MG63 (cell line): ENCODE measurements at regions not wholly inside any gene's neighbourhood (a gene's known extent, or its start where the extent isn't known, plus 50 kb on each side); places are given as distances from the start of the nearest gene placed in this dataset.

Source experiments
- DNase-seq: peaks from one replicate; pipeline ENCODE4 v3.0.0-alpha.2; 2020
- H3K27me3 ChIP-seq: fragments of 250-450 bp; sonication (Bioruptor Pico); 2 replicates; pipeline ENCODE4 v1.5.1; 2020; ENCODE audit warnings: mild to moderate bottlenecking, moderate library complexity
- H3K36me3 ChIP-seq: fragments of 250-450 bp; sonication (Bioruptor Pico); 2 replicates; pipeline ENCODE4 v1.5.1; 2020; ENCODE audit warnings: mild to moderate bottlenecking, moderate library complexity
- H3K4me3 ChIP-seq: fragments of 250-450 bp; sonication (Bioruptor Pico); 2 replicates; pipeline ENCODE4 v1.5.1; 2020; ENCODE audit warnings: mild to moderate bottlenecking, moderate library complexity
- H3K9me3 ChIP-seq: fragments of 250-450 bp; sonication (Bioruptor Pico); 2 replicates; pipeline ENCODE4 v1.5.1; 2020; ENCODE audit warnings: mild to moderate bottlenecking, moderate library complexity

GRCh38 chr18:48488388-48488850 lies 50.4 kb upstream of the CTIF start:
- Histone ChIP-seq H3K9me3 (no peaks in the 10 kb centered on the region), H3K27me3 (no peaks in the 10 kb centered on the region), H3K36me3 (no peaks in the 10 kb centered on the region), H3K4me3 (no peak overlapping the region)
- DNase-seq, result peak; percentile 91

DNA sequence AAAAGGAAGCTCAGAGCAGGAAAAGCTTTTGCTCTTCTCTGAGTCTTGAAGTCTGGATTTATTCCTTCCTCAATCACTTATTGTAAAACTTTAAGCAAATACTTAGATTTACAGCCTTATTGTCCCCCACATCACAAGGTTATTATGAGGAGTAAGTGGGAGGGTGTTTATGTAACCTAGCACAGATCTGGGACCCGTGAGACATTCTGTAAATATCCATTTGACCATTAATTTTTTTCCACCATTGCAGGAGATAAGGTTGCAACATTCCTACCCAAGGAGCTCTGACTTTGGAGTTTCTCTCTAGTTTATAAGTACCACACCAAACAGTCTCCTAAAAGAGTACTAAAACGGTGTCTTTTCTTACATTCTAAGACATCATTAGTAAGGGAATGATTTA lies 52.1 kb upstream of the CTIF start:
- no peak overlapping the region for H3K4me3 ChIP-seq
- no peaks in the 10 kb centered on the region for H3K27me3 ChIP-seq
- no peaks in the 10 kb centered on the region for H3K36me3 ChIP-seq
- no peaks in the 10 kb centered on the region for H3K9me3 ChIP-seq
- DNase-seq, result no peak

GRCh38 chr18:48485828-48486405 lies 52.9 kb upstream of the CTIF start:
- no peaks in the 10 kb centered on the region for H3K9me3 ChIP-seq
- H3K27me3 ChIP-seq, result no peaks in the 10 kb centered on the region
- no peaks in the 10 kb centered on the region for H3K36me3 ChIP-seq
- no peak for DNase-seq
- no peak overlapping the region for H3K4me3 ChIP-seq

GRCh38 chr18:48481092-48481491 lies 57.7 kb upstream of the CTIF start:
- Histone ChIP-seq H3K9me3 (peaks cover 3% of the 10 kb centered on the region), H3K36me3 (no peaks in the 10 kb centered on the region), H3K4me3 (no peak overlapping the region), H3K27me3 (no peaks in the 10 kb centered on the region)
- DNase-seq, result no peak

DNA sequence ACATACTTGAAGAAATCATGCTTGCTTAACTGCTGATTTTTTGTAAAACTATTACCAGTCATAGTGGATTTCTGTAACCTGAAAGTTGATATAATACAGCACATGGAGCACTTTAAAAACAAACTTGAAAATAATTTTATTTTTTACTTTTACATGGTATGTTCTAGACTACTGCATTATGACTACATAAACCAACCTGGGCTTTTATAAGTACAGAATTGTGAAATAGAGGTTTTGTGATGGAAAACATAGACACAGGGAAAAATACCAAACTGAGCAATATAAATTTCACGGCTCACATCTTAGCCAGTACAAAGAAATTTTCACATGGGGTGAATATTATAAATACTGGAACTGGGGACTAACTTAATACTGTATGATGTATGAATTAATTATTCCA lies 59.3 kb upstream of the CTIF start:
- H3K36me3 ChIP-seq, result no peaks in the 10 kb centered on the region
- H3K4me3 ChIP-seq, result no peak overlapping the region
- DNase-seq, result no peak
- H3K27me3 ChIP-seq, result no peaks in the 10 kb centered on the region
- H3K9me3 ChIP-seq, result peaks cover 3% of the 10 kb centered on the region

DNA sequence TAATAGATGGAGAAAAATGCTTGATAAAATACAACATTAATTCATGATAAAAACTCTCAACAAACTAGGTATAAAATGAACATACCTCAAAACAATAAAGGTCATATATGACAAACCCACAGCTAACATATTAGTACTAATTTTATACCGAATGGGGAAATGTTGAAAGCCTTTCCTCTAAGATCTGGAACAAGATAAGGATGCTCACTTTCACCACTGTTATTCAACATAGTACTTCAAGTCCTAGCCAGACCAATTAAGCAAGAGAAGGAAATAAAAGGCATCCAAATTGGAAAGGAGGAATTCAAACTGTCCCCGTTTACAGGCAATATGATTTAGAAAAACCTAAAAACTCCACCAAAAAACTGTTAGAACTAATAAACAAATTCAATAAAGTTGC lies 61.5 kb upstream of the CTIF start:
- DNase-seq, result no peak
- Histone ChIP-seq H3K27me3 (no peaks in the 10 kb centered on the region), H3K36me3 (no peaks in the 10 kb centered on the region), H3K4me3 (no peak overlapping the region), H3K9me3 (peaks cover 3% of the 10 kb centered on the region)

DNA sequence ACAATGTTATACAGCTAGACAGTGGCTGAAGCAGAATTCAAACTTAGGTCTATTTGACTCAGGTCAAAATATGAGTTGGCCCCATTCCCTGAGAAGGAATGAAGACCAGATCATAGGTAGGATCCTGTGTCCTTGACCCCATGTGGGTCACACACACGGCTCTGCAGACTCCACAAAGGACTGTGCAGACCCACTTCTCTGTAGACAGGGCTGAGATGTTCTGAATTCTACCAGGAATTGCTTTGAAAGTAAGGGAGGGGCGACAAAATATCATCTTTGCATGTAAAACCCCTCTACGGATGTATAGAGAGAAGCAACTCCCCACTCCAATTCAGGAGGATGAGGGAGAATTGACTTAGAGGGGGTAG lies 62.3 kb upstream of the CTIF start:
- DNase-seq, result no peak
- Histone ChIP-seq H3K4me3 (no peak overlapping the region), H3K27me3 (no peaks in the 10 kb centered on the region), H3K36me3 (no peaks in the 10 kb centered on the region), H3K9me3 (peaks cover 3% of the 10 kb centered on the region)

GRCh38 chr18:48475635-48476549 lies 62.9 kb upstream of the CTIF start:
- DNase-seq, result peak; percentile 28
- no peaks in the 10 kb centered on the region for H3K27me3 ChIP-seq
- no peak overlapping the region for H3K4me3 ChIP-seq
- peaks cover 3% of the 10 kb centered on the region for H3K9me3 ChIP-seq
- H3K36me3 ChIP-seq, result no peaks in the 10 kb centered on the region

DNA sequence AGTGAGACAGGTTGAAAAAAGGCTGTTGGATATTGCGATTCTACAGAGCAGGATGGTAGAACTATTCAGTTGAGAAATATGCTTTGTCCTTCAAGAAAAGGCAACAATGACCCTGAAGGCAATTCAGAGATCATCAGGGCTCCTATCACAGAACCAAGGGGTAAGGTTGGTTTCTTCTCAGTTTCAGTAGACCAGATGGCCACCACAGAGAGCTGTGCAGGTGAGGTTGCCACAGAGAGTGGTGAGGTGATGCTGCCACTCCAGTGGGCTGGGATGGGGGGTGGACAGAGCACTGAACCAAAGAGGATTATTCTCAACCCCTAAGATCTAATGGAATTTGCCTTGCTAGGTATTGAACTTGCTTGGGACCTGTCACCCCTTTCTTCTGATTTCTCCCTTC lies 64.6 kb upstream of the ZBTB7C start:
- no peak for DNase-seq
- H3K36me3 ChIP-seq, result no peaks in the 10 kb centered on the region
- no peaks in the 10 kb centered on the region for H3K27me3 ChIP-seq
- H3K9me3 ChIP-seq, result peaks cover 3% of the 10 kb centered on the region
- H3K4me3 ChIP-seq, result no peak overlapping the region

- Histone ChIP-seq H3K27me3 (no peaks in the 10 kb centered on the region), H3K36me3 (no peaks in the 10 kb centered on the region), H3K9me3 (no peaks in the 10 kb centered on the region; the same call in 1 of the 2 replicates), H3K4me3 (no peak overlapping the region)
- DNase-seq, result no peak
These were observed 63.4 kb upstream of the ZBTB7C start for GRCh38 chr18:48472610-48473009.

DNA sequence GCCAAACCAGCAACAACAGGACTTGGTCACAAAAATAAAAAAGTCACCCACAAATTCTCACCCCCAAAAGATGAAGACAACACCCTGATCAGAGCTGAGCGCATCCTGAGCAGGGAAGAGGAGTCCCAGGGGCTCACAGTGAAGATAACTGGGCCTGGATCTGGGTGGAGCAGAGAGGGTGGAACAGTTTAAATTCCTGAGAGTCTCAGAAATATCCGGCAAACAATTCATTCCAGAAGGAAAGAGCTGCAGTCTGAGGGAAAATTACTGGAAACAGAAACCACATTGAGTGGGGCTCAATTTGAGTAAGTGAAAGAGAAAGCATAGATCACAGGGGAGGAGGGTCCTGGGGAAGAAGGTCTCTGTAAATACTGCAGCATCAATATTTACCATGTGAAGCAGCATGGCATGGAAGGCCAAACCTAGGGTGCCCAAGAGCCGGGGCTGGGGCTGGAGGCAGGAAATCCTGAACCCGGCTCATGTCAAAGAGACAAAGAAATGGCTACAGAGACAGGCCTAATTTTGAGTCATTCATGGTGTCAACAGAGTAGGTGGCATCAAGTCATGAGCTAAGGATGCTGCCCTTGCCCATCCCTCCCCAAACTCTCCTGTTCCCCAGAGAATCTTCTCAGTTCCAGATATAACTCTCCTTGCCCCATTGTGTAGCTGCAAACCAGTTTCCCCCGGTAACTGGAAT lies 61.4 kb upstream of the ZBTB7C start:
- DNase-seq, result no peak
- H3K27me3 ChIP-seq, result no peaks in the 10 kb centered on the region
- no peaks in the 10 kb centered on the region for H3K9me3 ChIP-seq
- no peak overlapping the region for H3K4me3 ChIP-seq
- no peaks in the 10 kb centered on the region for H3K36me3 ChIP-seq

- no peaks in the 10 kb centered on the region for H3K9me3 ChIP-seq
- H3K4me3 ChIP-seq, result no peak overlapping the region
- H3K27me3 ChIP-seq, result no peaks in the 10 kb centered on the region
- DNase-seq, result no peak
- H3K36me3 ChIP-seq, result no peaks in the 10 kb centered on the region
These were observed 59.0 kb upstream of the ZBTB7C start for GRCh38 chr18:48468151-48468550.

- Histone ChIP-seq H3K36me3 (no peaks in the 10 kb centered on the region), H3K27me3 (no peaks in the 10 kb centered on the region), H3K4me3 (no peak overlapping the region), H3K9me3 (no peaks in the 10 kb centered on the region)
- DNase-seq, result no peak
These were observed 58.0 kb upstream of the ZBTB7C start for GRCh38 chr18:48467231-48467630.

DNA sequence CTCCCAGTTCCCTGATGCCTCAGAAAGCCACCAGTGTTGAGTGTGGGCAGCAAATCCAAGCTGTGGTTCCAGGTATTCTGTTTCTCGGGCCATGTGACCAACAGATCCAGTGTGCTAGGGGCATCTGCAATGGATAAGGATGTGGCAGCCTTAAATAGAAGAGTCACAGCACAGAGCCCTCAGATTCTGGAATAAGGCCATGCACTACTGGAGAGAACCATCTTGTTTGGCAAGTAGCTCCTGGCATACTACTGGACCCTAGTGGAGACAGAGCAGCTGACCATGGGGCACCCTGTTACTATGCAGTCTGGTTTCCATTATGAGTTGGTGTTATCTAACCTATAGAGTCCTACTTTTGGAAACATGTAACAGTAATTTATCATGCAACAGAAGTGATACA lies 53.3 kb upstream of the ZBTB7C start:
- Histone ChIP-seq H3K4me3 (no peak overlapping the region), H3K36me3 (no peaks in the 10 kb centered on the region), H3K9me3 (no peaks in the 10 kb centered on the region), H3K27me3 (no peaks in the 10 kb centered on the region)
- DNase-seq, result no peak

DNA sequence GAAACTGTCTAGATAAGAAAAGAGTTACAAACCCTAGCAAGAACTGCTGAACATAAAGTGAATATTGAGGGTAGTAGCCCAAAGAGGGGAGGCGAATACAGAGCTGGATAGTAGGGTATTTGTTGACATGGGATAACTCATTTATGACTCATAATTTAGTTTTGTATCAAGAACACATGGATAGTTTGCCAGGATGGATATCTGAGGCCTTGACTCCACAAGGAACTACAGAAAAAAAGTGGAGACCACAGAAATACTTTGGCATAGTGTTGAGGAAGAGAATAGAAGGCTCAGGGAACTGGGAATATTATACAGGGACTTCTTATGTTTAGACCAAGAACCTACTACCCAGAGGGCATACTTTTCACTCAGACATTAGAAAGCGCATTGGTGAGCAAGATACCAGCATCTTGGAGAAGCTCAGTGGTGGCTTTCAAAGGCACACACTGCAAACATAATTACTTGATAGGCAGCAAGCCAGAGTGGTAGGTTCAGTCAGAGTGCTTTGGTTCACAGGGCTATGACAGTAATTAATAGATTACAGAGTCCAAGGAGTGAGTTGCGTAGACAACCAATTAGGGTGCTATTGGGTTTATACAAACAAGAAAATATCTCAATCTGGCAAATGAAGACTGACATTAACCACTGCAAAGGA lies 51.9 kb upstream of the ZBTB7C start:
- no peak for DNase-seq
- Histone ChIP-seq H3K27me3 (no peaks in the 10 kb centered on the region), H3K36me3 (no peaks in the 10 kb centered on the region), H3K9me3 (no peaks in the 10 kb centered on the region), H3K4me3 (no peak overlapping the region)

GRCh38 chr18:48459465-48459864 lies 50.3 kb upstream of the ZBTB7C start:
- Histone ChIP-seq H3K9me3 (no peaks in the 10 kb centered on the region), H3K36me3 (no peaks in the 10 kb centered on the region), H3K27me3 (no peaks in the 10 kb centered on the region), H3K4me3 (no peak overlapping the region)
- no peak for DNase-seq

GRCh38 chr18:48459016-48459415 lies 49.8 kb upstream of the ZBTB7C start:
- H3K27me3 ChIP-seq, result no peaks in the 10 kb centered on the region

More at GRCh38 chr18:48459016-48459415, 49.8 kb upstream of the ZBTB7C start:
- no peak overlapping the region for H3K4me3 ChIP-seq
- no peaks in the 10 kb centered on the region for H3K9me3 ChIP-seq
- no peaks in the 10 kb centered on the region for H3K36me3 ChIP-seq
- DNase-seq, result no peak
